HG03196 (cell line): ENCODE measurements at regions not wholly inside any gene's neighbourhood (a gene's known extent, or its start where the extent isn't known, plus 50 kb on each side); places are given as distances from the start of the nearest gene placed in this dataset.

Experiments
- ATAC-seq: cut with Tn5 transposase; IDR thresholded peaks from one replicate; pipeline ENCODE4 v1.9.1; 2021; ENCODE audit not compliant: unreplicated experiment

DNA sequence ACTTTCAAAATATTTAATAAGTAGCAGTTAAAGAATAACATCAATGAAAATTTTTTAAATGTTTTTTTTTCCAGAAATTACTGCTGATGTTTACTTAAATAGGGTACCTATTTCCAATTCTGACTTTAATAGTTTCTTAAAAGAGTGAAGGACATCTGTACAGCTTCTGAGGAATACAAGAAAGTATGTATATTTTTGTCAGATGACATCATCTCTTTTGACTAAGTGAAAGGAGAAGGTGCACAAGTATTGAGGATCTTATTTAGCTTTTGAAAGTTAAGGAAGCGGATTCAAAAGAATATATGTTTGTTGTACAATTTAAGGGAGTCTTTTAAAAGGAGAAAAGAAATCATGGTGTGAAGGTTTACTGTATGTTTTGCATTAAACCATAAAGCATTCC lies 90.0 kb upstream of the SLC35B3 start:
- ATAC-seq = no peak

DNA sequence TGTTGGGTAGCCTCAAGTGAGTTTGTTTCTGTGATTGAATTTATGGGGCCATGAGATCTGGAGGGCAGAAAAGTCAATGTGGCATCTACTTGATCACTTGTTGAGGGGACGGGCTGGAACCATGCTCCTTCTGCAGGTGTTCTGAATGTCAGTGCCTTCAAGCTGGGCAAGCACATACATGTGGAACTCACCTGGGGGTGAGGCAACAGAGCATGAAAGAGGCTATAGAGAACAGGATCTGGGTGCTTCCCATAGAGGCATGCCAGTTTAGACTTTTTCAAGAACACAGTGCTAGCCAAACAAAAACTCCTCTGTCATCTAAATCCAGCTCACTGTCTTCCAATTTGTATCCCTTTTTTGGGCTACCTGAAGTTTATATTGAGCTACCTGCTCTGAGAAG lies 77.8 kb upstream of the SLC35B3 start:
- no peak for ATAC-seq

DNA sequence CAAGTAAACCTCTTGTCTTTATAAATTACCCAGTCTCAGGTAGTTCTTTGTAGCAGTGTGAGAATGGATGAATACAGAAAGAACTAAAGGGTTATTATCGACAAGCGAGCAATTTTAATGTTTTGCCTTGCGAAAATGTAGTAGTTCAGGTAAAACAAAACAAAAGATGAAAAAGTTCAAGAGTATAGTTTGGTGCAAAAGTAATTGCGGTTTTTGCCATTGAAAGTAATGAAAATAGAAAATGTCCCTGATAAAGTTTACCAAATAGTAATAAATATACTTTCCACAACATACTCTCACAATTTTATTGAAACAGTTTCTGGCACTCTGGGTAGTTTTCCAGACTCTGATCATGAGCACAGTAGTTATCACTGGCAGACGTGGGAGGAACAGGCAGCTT lies 71.9 kb upstream of the SLC35B3 start:
- ATAC-seq = no peak

DNA sequence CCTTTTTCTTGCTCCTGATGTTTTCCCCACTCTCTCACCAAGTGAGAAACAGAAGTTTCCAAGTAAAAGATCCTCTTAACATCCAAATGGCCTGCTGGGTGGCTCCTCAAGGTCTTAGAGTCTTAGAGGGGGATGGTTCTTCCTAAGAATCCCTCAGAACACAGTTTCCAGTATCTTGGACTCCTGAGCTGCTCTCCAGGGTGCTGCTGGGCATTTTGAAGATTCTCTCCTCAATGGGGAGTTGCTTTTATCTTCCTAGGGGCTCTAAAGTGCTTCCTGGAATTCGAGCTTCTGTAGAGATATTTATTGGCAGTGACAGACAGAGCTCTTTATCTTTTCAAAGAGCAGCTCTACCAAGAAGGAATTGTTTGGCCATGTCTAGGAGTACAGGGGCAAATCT lies 70.8 kb upstream of the SLC35B3 start:
- ATAC-seq = no peak

DNA sequence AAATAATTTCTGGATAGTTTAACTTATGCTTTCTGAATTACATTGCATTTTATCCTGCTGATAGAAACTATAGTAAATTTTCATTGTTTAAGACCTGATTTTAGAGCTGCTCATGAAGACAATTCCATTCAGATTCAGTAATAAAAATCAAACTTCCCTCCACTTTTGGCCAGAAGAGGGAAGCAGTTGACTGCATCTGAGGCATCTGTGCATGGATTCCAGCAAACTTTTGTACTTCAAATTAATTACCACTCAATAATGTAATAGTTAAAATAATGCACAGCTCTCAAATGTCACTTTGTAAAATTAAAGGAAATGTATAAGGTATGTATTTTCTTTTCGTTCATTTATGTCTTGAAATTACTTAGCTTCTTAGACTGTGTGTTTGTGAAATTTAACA lies 64.2 kb upstream of the SLC35B3 start:
- no peak for ATAC-seq

DNA sequence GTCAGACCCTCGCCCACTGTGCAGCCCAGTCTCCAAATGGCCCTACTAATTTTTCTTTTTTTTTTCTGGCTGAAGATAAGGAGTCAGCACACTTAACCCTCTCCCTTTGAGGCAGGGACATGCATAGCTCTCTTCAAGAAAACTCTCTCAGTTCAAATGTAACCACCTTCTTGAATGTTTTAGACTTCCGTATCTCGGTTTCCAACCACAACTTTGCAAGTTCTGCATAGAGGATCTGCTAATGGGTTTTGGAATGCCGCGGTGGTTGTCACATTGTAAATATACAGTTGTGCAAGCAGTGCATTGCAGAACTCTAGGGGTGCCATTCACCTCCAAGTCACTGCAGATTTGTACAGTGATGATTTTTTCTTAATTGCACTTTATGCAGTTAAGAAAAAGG lies 59.4 kb upstream of the SLC35B3 start:
- no peak for ATAC-seq

DNA sequence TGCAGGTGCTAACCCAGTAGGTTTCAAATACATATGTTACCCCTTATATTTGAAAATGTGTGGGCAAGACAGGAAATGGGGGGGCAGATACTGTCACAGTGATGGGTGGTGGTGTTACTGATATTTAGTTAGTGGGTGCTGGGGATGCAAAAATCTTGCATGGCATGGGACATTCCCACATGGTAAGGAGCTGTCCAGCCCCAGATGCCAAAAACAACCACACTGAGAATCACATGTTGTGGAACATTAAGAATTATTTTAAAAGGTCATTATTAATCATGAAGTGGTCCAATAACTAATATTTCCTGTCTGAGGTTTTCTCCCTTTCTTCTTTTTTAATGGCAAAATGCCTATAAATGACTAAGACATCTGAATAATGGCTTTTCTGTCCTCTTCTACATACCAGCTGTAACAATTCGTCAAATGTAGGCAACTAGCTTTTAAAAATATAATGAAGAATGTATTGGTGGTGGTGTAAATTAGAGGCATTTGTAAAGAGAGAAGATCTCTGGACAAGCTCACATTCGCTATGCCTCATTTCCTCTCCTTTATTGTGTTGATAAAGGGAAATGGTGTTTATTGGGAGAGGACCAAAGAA lies 57.3 kb upstream of the SLC35B3 start:
- no peak for ATAC-seq
